HepG2 (cell line): ENCODE measurements at regions not wholly inside any gene's neighbourhood (a gene's known extent, or its start where the extent isn't known, plus 50 kb on each side); places are given as distances from the start of the nearest gene placed in this dataset.
A peak's percentile ranks its signal among the peaks of the same experiment; 100 is the strongest.

Experiments used
- ATAC-seq: fragments of 200-7000 bp; cut with Tn5 transposase; 3 replicates; pipeline ENCODE4 v1.9.1; 2020; ENCODE audit warnings: mild to moderate bottlenecking, moderate library complexity
- BruUV-seq: library from RNA; stranded (reverse); fragments of 400-500 nt; replicated peaks from 2 replicates; lab custom pipeline; 2021; lab: Mats Ljungman, UMichigan
- CTCF ChIA-PET: fragments of 300-600 bp; formaldehyde crosslinking; extraction: SDS; loops from one replicate; lab custom pipeline; 2021; ENCODE audit warnings: low total read pairs, inconsistent platforms, low intra/inter-chr PET ratio; lab: Yijun Ruan, JAX
- POLR2A ChIA-PET: fragments of 350-600 bp; sonication (Branson Sonifier 250); formaldehyde crosslinking; loops from one replicate; lab custom pipeline; 2020; ENCODE audit warnings: antibody characterized with exemption, inconsistent platforms; lab: Yijun Ruan, JAX
- DNase-seq: peaks from one replicate; pipeline ENCODE4 v3.0.0-alpha.2; 2015; ENCODE audit warnings: low spot score
- FAIRE-seq: peaks from 3 replicates; lab custom pipeline; 2011; peaks lifted over from hg19 to GRCh38; lab: Jason Lieb, UNC
- H2AFZ ChIP-seq: one replicate; pipeline ENCODE4 v1.6.1; 2011; ENCODE audit warnings: low read length, inconsistent platforms
- H3K27ac ChIP-seq: fragments of 300-600 bp; 3 replicates; pipeline ENCODE4 v1.8.0; 2011; ENCODE audit warnings: mixed run types, mild to moderate bottlenecking, mixed read lengths, low read length, inconsistent platforms; ENCODE audit not compliant: insufficient read depth; ENCODE audit errors: extremely low read length
- H3K27me3 ChIP-seq, 2 experiments: fragments of 200-600 bp in 1 of 2; 2 replicates in 1 of 2; 3 replicates in 1 of 2; pipeline versions ENCODE4 v1.6.0 to v1.8.0; 2011; ENCODE audit warnings: low read length in 2 of 2, mild to moderate bottlenecking in 2 of 2, moderate library complexity in 2 of 2, inconsistent platforms in 1 of 2; ENCODE audit not compliant: insufficient read depth in 2 of 2, control insufficient read depth in 1 of 2
- H3K36me3 ChIP-seq, 2 experiments: fragments of 200-600 bp in 1 of 2; replicated peaks in 1 of 2; 2 replicates in 1 of 2; 3 replicates in 1 of 2; pipeline versions ENCODE4 v1.5.1 to v1.8.0; 2011; ENCODE audit warnings: low read length in 2 of 2, inconsistent platforms in 1 of 2; ENCODE audit not compliant: insufficient read depth in 2 of 2, control insufficient read depth in 1 of 2
- H3K4me1 ChIP-seq: 2 replicates; pipeline ENCODE4 v1.5.1; 2012; ENCODE audit warnings: low read length, inconsistent platforms; ENCODE audit not compliant: insufficient read depth
- H3K4me2 ChIP-seq: 2 replicates; pipeline ENCODE4 v1.6.0; 2011; ENCODE audit warnings: low read depth, low read length, inconsistent platforms
- H3K4me3 ChIP-seq, 3 experiments: fragments of 200-600 bp in 1 of 3; sonication (generic), shearing (Covaris generic) in 1 of 3; replicated peaks in 1 of 3; 2 replicates each; pipeline ENCODE4 v1.5.1; 2011 to 2016; ENCODE audit warnings: low read length in 3 of 3, inconsistent platforms in 2 of 3, low read depth in 2 of 3, mild to moderate bottlenecking in 2 of 3, control low read depth in 1 of 3, mixed read lengths in 1 of 3; ENCODE audit not compliant: insufficient read depth in 1 of 3
- H3K79me2 ChIP-seq: one replicate; pipeline ENCODE4 v1.6.1; 2011; ENCODE audit warnings: low read length, inconsistent platforms; ENCODE audit not compliant: insufficient read depth
- H3K9ac ChIP-seq: 2 replicates; pipeline ENCODE4 v1.6.0; 2011; ENCODE audit warnings: mild to moderate bottlenecking, low read depth, low read length, inconsistent platforms; ENCODE audit not compliant: insufficient read depth
- H3K9me3 ChIP-seq: 2 replicates; pipeline ENCODE4 v1.5.1; 2012; ENCODE audit warnings: mild to moderate bottlenecking, low read length
- H4K20me1 ChIP-seq: 2 replicates; pipeline ENCODE4 v1.6.0; 2011; ENCODE audit warnings: inconsistent platforms, mild to moderate bottlenecking, low read length, moderate library complexity; ENCODE audit not compliant: insufficient read depth
- ARNT2 ChIP-seq: sonication (generic); formaldehyde crosslinking; IDR thresholded peaks from 2 replicates; pipeline ENCODE4 v1.8.0; 2022; ENCODE audit warnings: mild to moderate bottlenecking, low read depth, missing genetic modification reagents, moderate library complexity
- GATAD1 ChIP-seq: IDR thresholded peaks from 2 replicates; pipeline ENCODE4 v1.6.1; 2016; ENCODE audit warnings: missing genetic modification reagents, missing compliant biosample characterization
- IRF9 ChIP-seq: sonication (generic); formaldehyde crosslinking; IDR thresholded peaks from 2 replicates; pipeline ENCODE4 v1.8.0; 2022; ENCODE audit warnings: missing genetic modification reagents, mild to moderate bottlenecking, borderline replicate concordance
- JUN ChIP-seq: sonication (generic); formaldehyde crosslinking; IDR thresholded peaks from 2 replicates; pipeline ENCODE4 v1.4.0; 2020; ENCODE audit warnings: mild to moderate bottlenecking, missing genetic modification reagents
- KLF12 ChIP-seq: sonication (generic); formaldehyde crosslinking; IDR thresholded peaks from 2 replicates; pipeline ENCODE4 v1.4.0; 2020; ENCODE audit warnings: missing genetic modification reagents, borderline replicate concordance
- MAF1 ChIP-seq: sonication (generic); formaldehyde crosslinking; IDR thresholded peaks from 2 replicates; pipeline ENCODE4 v1.5.0; 2020; ENCODE audit warnings: missing genetic modification reagents, borderline replicate concordance
- NONO ChIP-seq, 2 experiments: fragments of 450-650 bp in 1 of 2; sonication (generic) in 1 of 2; formaldehyde crosslinking in 1 of 2; IDR thresholded peaks in 1 of 2; conservative IDR thresholded peaks in 1 of 2; 2 replicates each; pipeline versions ENCODE4 v1.6.1 to v1.8.0; 2017 to 2022; ENCODE audit warnings: mild to moderate bottlenecking in 1 of 2, missing genetic modification reagents in 1 of 2, moderate library complexity in 1 of 2
- SIN3B ChIP-seq: fragments of 150-350 bp; IDR thresholded peaks from 2 replicates; pipeline ENCODE4 v1.6.1; 2014; ENCODE audit warnings: low read length
- SMC3 ChIP-seq: IDR thresholded peaks from 2 replicates; pipeline ENCODE4 v1.6.1; 2011; ENCODE audit warnings: low read length, improper control_type of control experiment
- SRY ChIP-seq: sonication (generic); formaldehyde crosslinking; IDR thresholded peaks from 2 replicates; pipeline ENCODE4 v1.8.0; 2022; ENCODE audit warnings: mild to moderate bottlenecking, missing genetic modification reagents
- XBP1 ChIP-seq: sonication (generic); formaldehyde crosslinking; IDR thresholded peaks from 2 replicates; pipeline ENCODE4 v1.5.0; 2020; ENCODE audit warnings: missing genetic modification reagents
- ZSCAN21 ChIP-seq: sonication (generic); formaldehyde crosslinking; IDR thresholded peaks from 2 replicates; pipeline ENCODE4 v1.8.0; 2022; ENCODE audit warnings: mild to moderate bottlenecking, missing genetic modification reagents, moderate library complexity, borderline replicate concordance
- WGBS: methylation state at CpG from one replicate; pipeline ENCODE4 v1.1.6; 2017; ENCODE audit warnings: low lambda C conversion rate; 5-methylcytosine and 5-hydroxymethylcytosine counted together
- in situ Hi-C: cut with HindIII; loops from 2 replicates; pipeline ENCODE4 v1.10.0; 2017; ENCODE audit warnings: low pct_unique_long_range_greater_than_20kb; ENCODE audit not compliant: extremely low pct_ligation_motif_present
- intact Hi-C: fragments of 100-400 bp; cut with micrococcal nuclease; formaldehyde crosslinking; loops from one replicate; pipeline ENCODE4 v1.10.0; 2022; ENCODE audit not compliant: unreplicated experiment

GRCh38 chr5:104088876-104089778, 526.5 kb upstream of the NUDT12 start:
- Histone ChIP-seq H3K9ac (no peak overlapping the region), H3K4me1 (no peaks in the 10 kb centered on the region), H4K20me1 (no peaks in the 10 kb centered on the region)
- DNase-seq = peak; percentile 0
- intact Hi-C loops = no loop called here
- ATAC-seq = no peak
- TF ChIP-seq SRY (no peak), XBP1 (CRISPR knock-in tag) (no peak), ZSCAN21 (CRISPR knock-in tag) (no peak), KLF12 (no peak), JUN (CRISPR knock-in tag) (no peak), MAF1 (CRISPR knock-in tag) (no peak), ARNT2 (no peak), SIN3B (no peak), IRF9 (CRISPR knock-in tag) (no peak), SMC3 (no peak), NONO (IDR thresholded peaks at IDR 0.05) (no peak), NONO (CRISPR knock-in tag; conservative IDR thresholded peaks at IDR 0.05) (no peak), GATAD1 (CRISPR knock-in tag) (no peak)
- TF ChIP-seq, all 625 proteins: peak for 0
- H3K79me2 ChIP-seq = no peaks in the 10 kb centered on the region
- no peak overlapping the region for H3K27ac ChIP-seq
- H2AFZ ChIP-seq = no peak overlapping the region
- in situ Hi-C loops = no loop called here
- no peak overlapping the region for H3K4me3 ChIP-seq
- WGBS = 50% methylated on average over 10 of the region's 10 CpGs
- BruUV-seq = no TSS peak
- CTCF ChIA-PET = no interaction called here
- H3K36me3 ChIP-seq = no peaks in the 10 kb centered on the region; a peak in 1 of 5 replicates
- no peaks in the 10 kb centered on the region for H3K9me3 ChIP-seq
- H3K27me3 ChIP-seq = no peaks in the 10 kb centered on the region
- POLR2A ChIA-PET = no interaction called here
- FAIRE-seq = no peak
- H3K4me2 ChIP-seq = no peak overlapping the region
